Sigmoid colon (tissue), 6 donors: ENCODE measurements at regions not wholly inside any gene's neighbourhood (a gene's known extent, or its start where the extent isn't known, plus 50 kb on each side); places are given as distances from the start of the nearest gene placed in this dataset.

Experiments
- DNase-seq: peaks from one replicate; pipeline ENCODE4 v3.0.0-alpha.2; 2019
- H3K27ac ChIP-seq, 4 donors: fragments of 200-600 bp; sonication (generic); one replicate each; pipeline ENCODE4 v1.5.1; 2016 to 2019; ENCODE audit warnings: mild to moderate bottlenecking in 1 of 4
- H3K27me3 ChIP-seq, 3 donors: fragments of 200-600 bp; sonication (generic); one replicate each; pipeline ENCODE4 v1.5.1; 2019; ENCODE audit warnings: mild to moderate bottlenecking in 1 of 3
- H3K36me3 ChIP-seq, 4 donors: fragments of 200-600 bp; sonication (generic); one replicate each; pipeline ENCODE4 v1.5.1; 2016 to 2019
- H3K4me1 ChIP-seq, 4 donors: fragments of 200-600 bp; sonication (generic); one replicate each; pipeline ENCODE4 v1.5.1; 2017 to 2019
- H3K4me3 ChIP-seq, 4 donors: fragments of 200-600 bp; sonication (generic); one replicate each; pipeline ENCODE4 v1.5.1; 2017 to 2019; ENCODE audit warnings: mild to moderate bottlenecking in 2 of 4, moderate library complexity in 1 of 4
- H3K9me3 ChIP-seq, 4 donors: fragments of 200-600 bp in 3 of 4; sonication (generic) in 3 of 4; one replicate each; pipeline versions ENCODE4 v1.5.1 to v1.6.1; 2013 to 2019
- CTCF ChIP-seq, 4 experiments: fragments of 450-650 bp in 3 of 4; fragments of 200-600 bp in 1 of 4; IDR thresholded peaks; one replicate each; pipeline ENCODE4 v1.5.1; 2016 to 2019; ENCODE audit warnings: antibody characterized with exemption in 4 of 4, mild to moderate bottlenecking in 3 of 4, moderate library complexity in 2 of 4
- EP300 ChIP-seq, 4 donors: sonication (generic); formaldehyde crosslinking; IDR thresholded peaks; one replicate each; pipeline ENCODE4 v1.6.1; 2017; ENCODE audit warnings: antibody characterized with exemption in 4 of 4
- POLR2A ChIP-seq, 2 donors: fragments of 450-650 bp; IDR thresholded peaks; one replicate each; pipeline ENCODE4 v1.6.1; 2016; ENCODE audit warnings: antibody characterized with exemption in 2 of 2, mild to moderate bottlenecking in 2 of 2, moderate library complexity in 2 of 2
- POLR2AphosphoS5 ChIP-seq, 4 donors: sonication (generic); formaldehyde crosslinking; IDR thresholded peaks; one replicate each; pipeline ENCODE4 v1.6.1; 2017; ENCODE audit warnings: antibody characterized with exemption in 4 of 4
- WGBS, 2 donors: extraction: QIAGEN DNeasy Blood & Tissue Kit; methylation state at CpG; one replicate each; pipeline ENCODE4 v1.1.7; 2013; 5-methylcytosine and 5-hydroxymethylcytosine counted together
- intact Hi-C: fragments of 100-400 bp; cut with DNase I; formaldehyde crosslinking; loops from one replicate; pipeline ENCODE4 v1.15.1; 2023
- donor health status: healthy with polysubstance abuse.
- donor health status: healthy.

GRCh38 chr4:144289667-144290428 lies 149.3 kb upstream of the GYPA start:
- Histone ChIP-seq H3K4me3 (no peak overlapping the region), H3K27ac (no peak overlapping the region), H3K27me3 (no peaks in the 10 kb centered on the region), H3K9me3 (no peaks in the 10 kb centered on the region), H3K4me1 (no peaks in the 10 kb centered on the region), H3K36me3 (no peaks in the 10 kb centered on the region)
- TF ChIP-seq POLR2A (IDR thresholded peaks at IDR 0.05), result no peak
- no peak for TF ChIP-seq POLR2AphosphoS5 (IDR thresholded peaks at IDR 0.05)
- no peak for TF ChIP-seq EP300 (IDR thresholded peaks at IDR 0.05)
- 60 to 83% methylated on average over 1 of the region's 1 CpG for WGBS, 2 donors
- no peak for DNase-seq
- intact Hi-C loops, result no loop called here

- intact Hi-C loops, result no loop called here
- TF ChIP-seq POLR2A (IDR thresholded peaks at IDR 0.05) (no peak), EP300 (IDR thresholded peaks at IDR 0.05) (no peak), CTCF (IDR thresholded peaks at IDR 0.05) (no peak), POLR2AphosphoS5 (IDR thresholded peaks at IDR 0.05) (no peak)
- WGBS, 2 donors, result 53 to 56% methylated on average over 4 of the region's 4 CpGs
Observed at GRCh38 chr4:144291164-144291563, 150.6 kb upstream of the GYPA start.

GRCh38 chr4:144294211-144294610 lies 153.7 kb upstream of the GYPA start:
- intact Hi-C loops, result no loop called here
- 54 to 60% methylated on average over 1 of the region's 1 CpG for WGBS, 2 donors
- Histone ChIP-seq H3K36me3 (no peaks in the 10 kb centered on the region), H3K4me3 (no peak overlapping the region), H3K27me3 (no peaks in the 10 kb centered on the region), H3K27ac (no peak overlapping the region), H3K4me1 (no peaks in the 10 kb centered on the region), H3K9me3 (no peaks in the 10 kb centered on the region)
- TF ChIP-seq POLR2A (IDR thresholded peaks at IDR 0.05) (no peak), POLR2AphosphoS5 (IDR thresholded peaks at IDR 0.05) (no peak), EP300 (IDR thresholded peaks at IDR 0.05) (no peak), CTCF (IDR thresholded peaks at IDR 0.05) (no peak)
- no peak for DNase-seq

More at GRCh38 chr4:144291164-144291563, 150.6 kb upstream of the GYPA start:
- no peaks in the 10 kb centered on the region for H3K36me3 ChIP-seq
- H3K4me1 ChIP-seq, result no peaks in the 10 kb centered on the region
- H3K27ac ChIP-seq, result no peak overlapping the region
- DNase-seq, result no peak
- H3K4me3 ChIP-seq, result no peak overlapping the region
- H3K9me3 ChIP-seq, result no peaks in the 10 kb centered on the region
- no peaks in the 10 kb centered on the region for H3K27me3 ChIP-seq

GRCh38 chr4:144295286-144295995 lies 154.9 kb upstream of the GYPA start:
- H3K4me3 ChIP-seq, result no peak overlapping the region
- H3K27me3 ChIP-seq, result no peaks in the 10 kb centered on the region
- TF ChIP-seq EP300 (IDR thresholded peaks at IDR 0.05) (no peak), CTCF (IDR thresholded peaks at IDR 0.05) (no peak), POLR2A (IDR thresholded peaks at IDR 0.05) (no peak), POLR2AphosphoS5 (IDR thresholded peaks at IDR 0.05) (no peak)
- no peaks in the 10 kb centered on the region for H3K36me3 ChIP-seq
- H3K4me1 ChIP-seq, result no peaks in the 10 kb centered on the region
- WGBS, 2 donors, result 84 to 95% methylated on average over 8 of the region's 8 CpGs
- no peak overlapping the region for H3K27ac ChIP-seq
- no peak for DNase-seq
- intact Hi-C loops, result no loop called here
- no peaks in the 10 kb centered on the region for H3K9me3 ChIP-seq

GRCh38 chr4:144296941-144297340 lies 156.4 kb upstream of the GYPA start:
- 90 to 95% methylated on average over 2 of the region's 2 CpGs for WGBS, 2 donors
- Histone ChIP-seq H3K36me3 (no peaks in the 10 kb centered on the region), H3K4me1 (no peaks in the 10 kb centered on the region), H3K4me3 (no peak overlapping the region), H3K27me3 (no peaks in the 10 kb centered on the region), H3K27ac (no peak overlapping the region), H3K9me3 (no peaks in the 10 kb centered on the region)
- intact Hi-C loops, result no loop called here
- no peak for DNase-seq
- TF ChIP-seq EP300 (IDR thresholded peaks at IDR 0.05) (no peak), CTCF (IDR thresholded peaks at IDR 0.05) (no peak), POLR2AphosphoS5 (IDR thresholded peaks at IDR 0.05) (no peak), POLR2A (IDR thresholded peaks at IDR 0.05) (no peak)
